KMS-11 (cell line): ENCODE measurements at regions not wholly inside any gene's neighbourhood (a gene's known extent, or its start where the extent isn't known, plus 50 kb on each side); places are given as distances from the start of the nearest gene placed in this dataset.

Experiments used
- H2AFZ ChIP-seq: fragments of 200-600 bp; sonication (generic); 2 replicates; pipeline ENCODE4 v1.6.1; 2016; ENCODE audit warnings: antibody characterized with exemption, mixed run types, low read depth
- H3K27ac ChIP-seq: fragments of 200-600 bp; sonication (generic); 2 replicates; pipeline ENCODE4 v1.6.1; 2016; ENCODE audit warnings: mild to moderate bottlenecking, mixed run types
- H3K27me3 ChIP-seq: fragments of 200-600 bp; sonication (generic); 2 replicates; pipeline ENCODE4 v1.6.1; 2017; ENCODE audit warnings: mild to moderate bottlenecking, low read depth, mixed run types, moderate library complexity; ENCODE audit not compliant: insufficient read depth
- H3K36me3 ChIP-seq: fragments of 200-600 bp; sonication (generic); 2 replicates; pipeline ENCODE4 v1.6.1; 2017; ENCODE audit warnings: mild to moderate bottlenecking, mixed run types; ENCODE audit not compliant: insufficient read depth
- H3K4me1 ChIP-seq: fragments of 200-600 bp; sonication (generic); 2 replicates; pipeline ENCODE4 v1.6.1; 2016; ENCODE audit warnings: mild to moderate bottlenecking, low read depth, mixed run types; ENCODE audit not compliant: poor library complexity, severe bottlenecking
- H3K4me2 ChIP-seq: fragments of 200-600 bp; sonication (generic); 2 replicates; pipeline ENCODE4 v1.7.0; 2016; ENCODE audit warnings: mild to moderate bottlenecking, mixed run types
- H3K4me3 ChIP-seq: fragments of 200-600 bp; sonication (generic); IDR thresholded peaks from 2 replicates; pipeline ENCODE4 v1.6.1; 2017; ENCODE audit warnings: low read depth, low read length, mixed read lengths; ENCODE audit not compliant: insufficient read depth
- H3K79me2 ChIP-seq: fragments of 200-600 bp; sonication (generic); 2 replicates; pipeline ENCODE4 v1.6.1; 2016; ENCODE audit warnings: low read depth, mixed run types; ENCODE audit not compliant: insufficient read depth
- H3K9ac ChIP-seq: fragments of 200-600 bp; sonication (generic); 2 replicates; pipeline ENCODE4 v1.6.1; 2016; ENCODE audit warnings: mild to moderate bottlenecking, mixed run types
- H4K20me1 ChIP-seq: fragments of 200-600 bp; sonication (generic); 2 replicates; pipeline ENCODE4 v1.6.1; 2016; ENCODE audit warnings: mild to moderate bottlenecking, mixed run types; ENCODE audit not compliant: insufficient read depth
- TF ChIP-seq, protein P1 (sequence below): fragments of 200-600 bp; sonication (generic); conservative IDR thresholded peaks from 2 replicates; pipeline ENCODE4 v1.6.1; 2017; ENCODE audit warnings: low read depth, mild to moderate bottlenecking, antibody characterized with exemption, low read length, moderate library complexity, mixed read lengths

- no peaks in the 10 kb centered on the region for H3K36me3 ChIP-seq
- H4K20me1 ChIP-seq = no peaks in the 10 kb centered on the region
- no peak overlapping the region for H3K4me3 ChIP-seq
- peaks cover 13% of the 10 kb centered on the region; the same call in 1 of the 2 replicates for H3K27me3 ChIP-seq
- no peak overlapping the region for H2AFZ ChIP-seq
- H3K27ac ChIP-seq = no peak overlapping the region
- H3K79me2 ChIP-seq = no peaks in the 10 kb centered on the region
- H3K4me2 ChIP-seq = no peak overlapping the region
- TF ChIP-seq, protein P1, sequence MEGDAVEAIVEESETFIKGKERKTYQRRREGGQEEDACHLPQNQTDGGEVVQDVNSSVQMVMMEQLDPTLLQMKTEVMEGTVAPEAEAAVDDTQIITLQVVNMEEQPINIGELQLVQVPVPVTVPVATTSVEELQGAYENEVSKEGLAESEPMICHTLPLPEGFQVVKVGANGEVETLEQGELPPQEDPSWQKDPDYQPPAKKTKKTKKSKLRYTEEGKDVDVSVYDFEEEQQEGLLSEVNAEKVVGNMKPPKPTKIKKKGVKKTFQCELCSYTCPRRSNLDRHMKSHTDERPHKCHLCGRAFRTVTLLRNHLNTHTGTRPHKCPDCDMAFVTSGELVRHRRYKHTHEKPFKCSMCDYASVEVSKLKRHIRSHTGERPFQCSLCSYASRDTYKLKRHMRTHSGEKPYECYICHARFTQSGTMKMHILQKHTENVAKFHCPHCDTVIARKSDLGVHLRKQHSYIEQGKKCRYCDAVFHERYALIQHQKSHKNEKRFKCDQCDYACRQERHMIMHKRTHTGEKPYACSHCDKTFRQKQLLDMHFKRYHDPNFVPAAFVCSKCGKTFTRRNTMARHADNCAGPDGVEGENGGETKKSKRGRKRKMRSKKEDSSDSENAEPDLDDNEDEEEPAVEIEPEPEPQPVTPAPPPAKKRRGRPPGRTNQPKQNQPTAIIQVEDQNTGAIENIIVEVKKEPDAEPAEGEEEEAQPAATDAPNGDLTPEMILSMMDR = no peak
- no peak overlapping the region for H3K9ac ChIP-seq
- no peaks in the 10 kb centered on the region for H3K4me1 ChIP-seq
Measured at GRCh38 chr14:104471114-104471513, 108.5 kb upstream of the C14orf180 start.

DNA sequence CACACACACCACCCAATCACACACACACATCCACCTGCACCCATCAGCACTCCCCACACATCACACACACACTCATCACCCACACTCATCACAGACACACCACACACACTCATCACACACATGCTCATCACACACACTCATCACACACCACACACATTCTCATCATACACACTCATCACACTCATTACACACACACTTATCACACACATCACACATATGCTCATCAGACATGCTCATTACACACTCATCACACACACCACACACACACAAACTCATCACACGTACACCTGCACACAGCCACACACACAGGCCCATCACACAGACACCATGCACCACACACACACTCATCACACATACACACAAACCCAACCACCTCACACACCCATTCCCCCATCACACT lies 107.5 kb upstream of the C14orf180 start:
- H3K9ac ChIP-seq = no peak overlapping the region

GRCh38 chr14:104472536-104473243 lies 106.9 kb upstream of the C14orf180 start:
- Histone ChIP-seq H2AFZ (no peak overlapping the region), H3K36me3 (no peaks in the 10 kb centered on the region), H3K4me3 (no peak overlapping the region), H3K27me3 (peaks cover 15% of the 10 kb centered on the region; the same call in 1 of the 2 replicates), H3K4me2 (no peak overlapping the region), H3K79me2 (no peaks in the 10 kb centered on the region), H3K27ac (no peak overlapping the region), H4K20me1 (no peaks in the 10 kb centered on the region), H3K9ac (no peak overlapping the region), H3K4me1 (no peaks in the 10 kb centered on the region)
- TF ChIP-seq, protein P1 = no peak

More for the DNA sequence above, 107.5 kb upstream of the C14orf180 start:
- Histone ChIP-seq H2AFZ (no peak overlapping the region), H3K27ac (no peak overlapping the region), H3K36me3 (no peaks in the 10 kb centered on the region), H3K79me2 (no peaks in the 10 kb centered on the region), H3K4me2 (no peak overlapping the region), H3K27me3 (peaks cover 13% of the 10 kb centered on the region; the same call in 1 of the 2 replicates), H3K4me3 (no peak overlapping the region), H4K20me1 (no peaks in the 10 kb centered on the region), H3K4me1 (no peaks in the 10 kb centered on the region)
- TF ChIP-seq, protein P1 = no peak

GRCh38 chr14:104473244-104473565 lies 106.4 kb upstream of the C14orf180 start:
- Histone ChIP-seq H3K9ac (no peak overlapping the region), H3K36me3 (no peaks in the 10 kb centered on the region), H3K4me2 (no peak overlapping the region), H3K4me3 (no peak overlapping the region), H4K20me1 (no peaks in the 10 kb centered on the region), H3K27ac (no peak overlapping the region), H3K4me1 (no peaks in the 10 kb centered on the region), H2AFZ (no peak overlapping the region), H3K27me3 (peaks cover 12% of the 10 kb centered on the region; the same call in 1 of the 2 replicates), H3K79me2 (no peaks in the 10 kb centered on the region)
- TF ChIP-seq, protein P1 = no peak
